Ishikawa (cell line): ENCODE measurements at regions not wholly inside any gene's neighbourhood (a gene's known extent, or its start where the extent isn't known, plus 50 kb on each side); places are given as distances from the start of the nearest gene placed in this dataset.

Experiments
- CEBPB ChIP-seq: IDR thresholded peaks from 2 replicates; pipeline ENCODE4 v1.6.1; 2012
- CREB1 ChIP-seq: IDR thresholded peaks from 2 replicates; pipeline ENCODE4 v1.6.1; 2012; ENCODE audit warnings: low read depth
- EGR1 ChIP-seq: IDR thresholded peaks from 2 replicates; pipeline ENCODE4 v1.6.1; 2012
- EP300 ChIP-seq: IDR thresholded peaks from 2 replicates; pipeline ENCODE4 v1.6.1; 2012; ENCODE audit warnings: borderline replicate concordance
- FOXM1 ChIP-seq: IDR thresholded peaks from 2 replicates; pipeline ENCODE4 v1.6.1; 2012; ENCODE audit warnings: low read depth, borderline replicate concordance
- MAX ChIP-seq: IDR thresholded peaks from 2 replicates; pipeline ENCODE4 v1.6.1; 2012
- NFIC ChIP-seq: IDR thresholded peaks from 2 replicates; pipeline ENCODE4 v1.6.1; 2012
- RAD21 ChIP-seq: IDR thresholded peaks from 2 replicates; pipeline ENCODE4 v1.6.1; 2012; ENCODE audit warnings: low read depth
- TAF1 ChIP-seq: IDR thresholded peaks from 2 replicates; pipeline ENCODE4 v1.6.1; 2012; ENCODE audit warnings: low read depth, mild to moderate bottlenecking
- TCF12 ChIP-seq: IDR thresholded peaks from 2 replicates; pipeline ENCODE4 v1.6.1; 2012; ENCODE audit warnings: low read depth
- TEAD4 ChIP-seq: IDR thresholded peaks from 2 replicates; pipeline ENCODE4 v1.6.1; 2012
- USF1 ChIP-seq: IDR thresholded peaks from 2 replicates; pipeline ENCODE4 v1.6.1; 2012
- YY1 ChIP-seq: IDR thresholded peaks from 2 replicates; pipeline ENCODE4 v1.6.1; 2012; ENCODE audit warnings: low read depth
- ZBTB7A ChIP-seq: IDR thresholded peaks from 2 replicates; pipeline ENCODE4 v1.6.1; 2012; ENCODE audit warnings: low read depth
- TF ChIP-seq, protein P1 (sequence below): IDR thresholded peaks from 2 replicates; pipeline ENCODE4 v1.6.1; 2012; ENCODE audit warnings: low read depth, mild to moderate bottlenecking

GRCh38 chr11:112525270-112525669, 264.6 kb upstream of the PLET1 start:
- no peak for TF ChIP-seq EP300
- TF ChIP-seq RAD21 = no peak
- TF ChIP-seq ZBTB7A = no peak
- TF ChIP-seq USF1 = no peak
- TF ChIP-seq TEAD4 = no peak

- TF ChIP-seq YY1 = no peak
- no peak for TF ChIP-seq EP300
- no peak for TF ChIP-seq FOXM1
- no peak for TF ChIP-seq USF1
- TF ChIP-seq CEBPB = no peak
- no peak for TF ChIP-seq TAF1
- TF ChIP-seq MAX = no peak
- TF ChIP-seq EGR1 = no peak
- no peak for TF ChIP-seq NFIC
- no peak for TF ChIP-seq RAD21
These were observed 265.4 kb upstream of the PLET1 start for GRCh38 chr11:112525844-112526590.

DNA sequence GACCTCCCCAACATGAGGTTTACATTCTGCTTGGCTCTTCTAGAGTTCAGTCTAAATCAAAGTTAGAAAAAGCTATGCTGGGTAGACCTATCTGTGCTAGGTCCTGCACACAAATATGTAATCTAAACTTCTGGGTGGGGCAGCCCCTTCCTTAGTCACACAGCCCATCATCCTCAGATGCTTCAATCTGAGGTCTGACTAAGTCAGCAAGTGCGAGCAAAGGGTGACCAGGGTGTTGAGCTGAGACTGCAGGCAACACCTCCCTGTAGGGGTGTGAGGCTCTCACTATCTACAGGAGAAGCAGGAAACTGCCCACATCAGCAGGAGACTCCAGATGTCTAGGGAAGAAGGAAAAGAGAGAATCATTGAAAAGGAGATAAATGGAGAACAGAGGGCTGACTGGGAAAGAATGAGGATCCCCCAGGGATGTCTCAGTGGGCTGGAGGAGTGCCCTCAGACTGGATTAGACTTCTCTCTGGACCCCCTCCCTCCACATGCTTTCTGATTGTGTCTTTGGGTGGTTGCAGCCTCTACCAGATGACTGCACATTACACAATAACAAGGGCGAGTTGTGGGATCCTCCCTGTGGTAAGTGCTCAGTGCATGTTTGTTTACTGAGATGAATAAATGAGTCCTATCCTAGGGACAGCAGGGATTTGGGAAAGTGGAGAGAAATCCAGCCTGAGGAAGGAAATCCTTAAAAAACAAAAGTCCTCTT, 266.2 kb upstream of the PLET1 start:
- TF ChIP-seq TEAD4 (no peak), TAF1 (no peak), FOXM1 (no peak), NFIC (no peak), TCF12 (no peak), RAD21 (no peak), ZBTB7A (no peak), EP300 (no peak)

GRCh38 chr11:112529071-112529470, 268.4 kb upstream of the PLET1 start:
- TF ChIP-seq CEBPB (no peak), EGR1 (no peak), MAX (no peak), ZBTB7A (no peak), RAD21 (no peak), TEAD4 (no peak), NFIC (no peak), USF1 (no peak), YY1 (no peak)
- TF ChIP-seq, protein P1, sequence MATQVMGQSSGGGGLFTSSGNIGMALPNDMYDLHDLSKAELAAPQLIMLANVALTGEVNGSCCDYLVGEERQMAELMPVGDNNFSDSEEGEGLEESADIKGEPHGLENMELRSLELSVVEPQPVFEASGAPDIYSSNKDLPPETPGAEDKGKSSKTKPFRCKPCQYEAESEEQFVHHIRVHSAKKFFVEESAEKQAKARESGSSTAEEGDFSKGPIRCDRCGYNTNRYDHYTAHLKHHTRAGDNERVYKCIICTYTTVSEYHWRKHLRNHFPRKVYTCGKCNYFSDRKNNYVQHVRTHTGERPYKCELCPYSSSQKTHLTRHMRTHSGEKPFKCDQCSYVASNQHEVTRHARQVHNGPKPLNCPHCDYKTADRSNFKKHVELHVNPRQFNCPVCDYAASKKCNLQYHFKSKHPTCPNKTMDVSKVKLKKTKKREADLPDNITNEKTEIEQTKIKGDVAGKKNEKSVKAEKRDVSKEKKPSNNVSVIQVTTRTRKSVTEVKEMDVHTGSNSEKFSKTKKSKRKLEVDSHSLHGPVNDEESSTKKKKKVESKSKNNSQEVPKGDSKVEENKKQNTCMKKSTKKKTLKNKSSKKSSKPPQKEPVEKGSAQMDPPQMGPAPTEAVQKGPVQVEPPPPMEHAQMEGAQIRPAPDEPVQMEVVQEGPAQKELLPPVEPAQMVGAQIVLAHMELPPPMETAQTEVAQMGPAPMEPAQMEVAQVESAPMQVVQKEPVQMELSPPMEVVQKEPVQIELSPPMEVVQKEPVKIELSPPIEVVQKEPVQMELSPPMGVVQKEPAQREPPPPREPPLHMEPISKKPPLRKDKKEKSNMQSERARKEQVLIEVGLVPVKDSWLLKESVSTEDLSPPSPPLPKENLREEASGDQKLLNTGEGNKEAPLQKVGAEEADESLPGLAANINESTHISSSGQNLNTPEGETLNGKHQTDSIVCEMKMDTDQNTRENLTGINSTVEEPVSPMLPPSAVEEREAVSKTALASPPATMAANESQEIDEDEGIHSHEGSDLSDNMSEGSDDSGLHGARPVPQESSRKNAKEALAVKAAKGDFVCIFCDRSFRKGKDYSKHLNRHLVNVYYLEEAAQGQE = no peak

DNA sequence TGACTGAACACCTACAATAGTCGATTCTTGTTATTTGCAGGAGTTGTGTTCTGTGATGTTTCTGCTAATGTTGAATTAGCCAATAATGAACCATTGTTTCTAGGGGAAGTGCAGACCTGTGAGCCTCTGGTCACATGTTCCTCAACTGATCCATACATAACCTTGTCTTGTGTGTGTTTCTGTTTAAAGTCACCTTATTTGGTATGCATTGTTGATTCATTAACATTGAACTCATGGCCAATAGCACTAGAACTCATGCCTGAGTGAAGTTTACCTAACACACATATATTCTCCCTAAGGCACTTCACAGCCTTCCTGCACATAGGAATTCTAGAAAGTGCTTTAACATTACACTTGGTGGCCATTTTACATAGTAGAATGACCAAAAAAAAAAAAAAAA, 271.8 kb upstream of the PLET1 start:
- TF ChIP-seq EP300 = no peak
- TF ChIP-seq USF1 = no peak
- TF ChIP-seq, protein P1 = no peak
- TF ChIP-seq MAX = no peak
- no peak for TF ChIP-seq FOXM1
- TF ChIP-seq EGR1 = no peak
- no peak for TF ChIP-seq CEBPB
- no peak for TF ChIP-seq CREB1
- no peak for TF ChIP-seq NFIC
- TF ChIP-seq TAF1 = no peak
- TF ChIP-seq TEAD4 = no peak
